ENCODE measurements at regions not wholly inside any gene's neighbourhood (a gene's known extent, or its start where the extent isn't known, plus 50 kb on each side); places are given as distances from the start of the nearest gene placed in this dataset.
"Not testable (repeated sequence)": the region's sequence is repeated elsewhere in the genome, so short reads cannot be mapped to it uniquely, and the experiment has no call there.

- not testable (repeated sequence) for DNase-seq
These were observed 78.8 kb upstream of the UMPS start for GRCh38 chr3:124651416-124651815.

GRCh38 chr3:124652009-124652408 is 78.2 kb upstream of the UMPS start:
- DNase-seq: no peak

- no peak for DNase-seq
These were observed 77.0 kb upstream of the UMPS start for GRCh38 chr3:124653071-124653796.

- no peak for DNase-seq
These were observed 76.3 kb upstream of the UMPS start for GRCh38 chr3:124653797-124654469.

- DNase-seq: no peak
These were observed 75.8 kb upstream of the UMPS start for GRCh38 chr3:124654470-124654845.

- DNase-seq: no peak
These were observed 73.7 kb upstream of the UMPS start for GRCh38 chr3:124656531-124656930.

- no peak for DNase-seq
These were observed 73.1 kb upstream of the UMPS start for GRCh38 chr3:124657138-124657537.

- DNase-seq: no peak
These were observed 72.0 kb upstream of the UMPS start for GRCh38 chr3:124658270-124658669.

- DNase-seq: no peak
These were observed 71.1 kb upstream of the UMPS start for GRCh38 chr3:124659175-124659574.

- no peak for DNase-seq
These were observed 69.7 kb upstream of the UMPS start for GRCh38 chr3:124660599-124660998.

GRCh38 chr3:124663690-124664089 is 66.6 kb upstream of the UMPS start:
- DNase-seq: no peak

GRCh38 chr3:124664804-124665203 is 65.4 kb upstream of the UMPS start:
- no peak for DNase-seq

- DNase-seq: no peak
These were observed 64.2 kb upstream of the UMPS start for GRCh38 chr3:124666067-124666466.

- DNase-seq: no peak
These were observed 60.8 kb upstream of the UMPS start for GRCh38 chr3:124669470-124669869.

- DNase-seq: no peak
These were observed 59.1 kb upstream of the UMPS start for GRCh38 chr3:124671106-124671505.

GRCh38 chr3:124674336-124674735 is 55.9 kb upstream of the UMPS start:
- DNase-seq: no peak

- no peak for DNase-seq
These were observed 54.0 kb upstream of the UMPS start for GRCh38 chr3:124676236-124676635.

GRCh38 chr3:124679048-124679638 is 51.1 kb upstream of the UMPS start:
- DNase-seq: no peak
